Mammary epithelial cell (primary cell): ENCODE measurements at regions not wholly inside any gene's neighbourhood (a gene's known extent, or its start where the extent isn't known, plus 50 kb on each side); places are given as distances from the start of the nearest gene placed in this dataset.

ENCODE experiments used
- EZH2 ChIP-seq: IDR thresholded peaks from 2 replicates; pipeline ENCODE4 v1.6.1; 2012; ENCODE audit warnings: low read length, inconsistent platforms, borderline replicate concordance
- TF ChIP-seq, protein P1 (sequence below), 2 donors: IDR thresholded peaks in 1 of 2; conservative IDR thresholded peaks in 1 of 2; 2 replicates each; pipeline ENCODE4 v1.5.1; 2011 to 2012; ENCODE audit warnings: inconsistent platforms in 2 of 2, low read length in 2 of 2, mild to moderate bottlenecking in 2 of 2, control low read depth in 1 of 2, low read depth in 1 of 2; ENCODE audit not compliant: insufficient read depth in 1 of 2; ENCODE audit errors: extremely low read depth in 1 of 2

DNA sequence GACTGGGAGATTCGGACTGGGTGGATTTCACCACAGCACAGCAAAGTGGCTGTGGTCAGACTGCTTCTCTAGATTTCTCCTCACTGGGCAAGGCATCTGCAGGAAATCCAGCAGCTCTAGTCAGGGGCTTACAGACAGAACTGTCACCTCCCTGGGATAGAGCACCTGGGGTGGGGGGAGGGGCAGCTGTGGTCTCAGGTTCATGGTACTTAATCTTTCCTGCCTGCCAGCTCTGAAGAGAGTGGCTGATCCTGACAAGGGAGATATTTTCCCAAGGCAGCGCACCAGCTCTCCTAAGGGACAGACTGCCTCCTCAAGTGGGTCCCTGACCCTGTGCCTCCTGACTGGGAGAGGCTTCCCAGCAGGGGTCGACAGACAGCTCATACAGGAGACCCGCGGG, 212.8 kb upstream of the KLF12 start:
- TF ChIP-seq, protein P1, sequence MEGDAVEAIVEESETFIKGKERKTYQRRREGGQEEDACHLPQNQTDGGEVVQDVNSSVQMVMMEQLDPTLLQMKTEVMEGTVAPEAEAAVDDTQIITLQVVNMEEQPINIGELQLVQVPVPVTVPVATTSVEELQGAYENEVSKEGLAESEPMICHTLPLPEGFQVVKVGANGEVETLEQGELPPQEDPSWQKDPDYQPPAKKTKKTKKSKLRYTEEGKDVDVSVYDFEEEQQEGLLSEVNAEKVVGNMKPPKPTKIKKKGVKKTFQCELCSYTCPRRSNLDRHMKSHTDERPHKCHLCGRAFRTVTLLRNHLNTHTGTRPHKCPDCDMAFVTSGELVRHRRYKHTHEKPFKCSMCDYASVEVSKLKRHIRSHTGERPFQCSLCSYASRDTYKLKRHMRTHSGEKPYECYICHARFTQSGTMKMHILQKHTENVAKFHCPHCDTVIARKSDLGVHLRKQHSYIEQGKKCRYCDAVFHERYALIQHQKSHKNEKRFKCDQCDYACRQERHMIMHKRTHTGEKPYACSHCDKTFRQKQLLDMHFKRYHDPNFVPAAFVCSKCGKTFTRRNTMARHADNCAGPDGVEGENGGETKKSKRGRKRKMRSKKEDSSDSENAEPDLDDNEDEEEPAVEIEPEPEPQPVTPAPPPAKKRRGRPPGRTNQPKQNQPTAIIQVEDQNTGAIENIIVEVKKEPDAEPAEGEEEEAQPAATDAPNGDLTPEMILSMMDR (conservative IDR thresholded peaks at IDR 0.05 in 1 of 2, IDR thresholded peaks at IDR 0.05 in 1 of 2; ENCODE audit: extremely low read depth in 1 of 2, insufficient read depth in 1 of 2, low read depth in 1 of 2, low read length in 2 of 2): no peak
- no peak for TF ChIP-seq EZH2
